GM23338 (cell line): ENCODE measurements at regions not wholly inside any gene's neighbourhood (a gene's known extent, or its start where the extent isn't known, plus 50 kb on each side); places are given as distances from the start of the nearest gene placed in this dataset.

Experiments used
- ATAC-seq: fragments of 200-7000 bp; cut with Tn5 transposase; 3 replicates; pipeline ENCODE4 v1.9.1; 2020
- DNase-seq: peaks from one replicate; pipeline ENCODE4 v3.0.0-alpha.2; 2015; ENCODE audit warnings: low spot score
- H2AFZ ChIP-seq: fragments of 200-600 bp; sonication (generic); 2 replicates; pipeline ENCODE4 v1.8.0; 2016; ENCODE audit warnings: antibody characterized with exemption, mild to moderate bottlenecking, moderate library complexity
- H3F3A ChIP-seq: fragments of 200-600 bp; sonication (generic); replicated peaks from 2 replicates; pipeline ENCODE4 v1.8.0; 2017; ENCODE audit warnings: antibody characterized with exemption, mixed run types, low read depth
- H3K27ac ChIP-seq: fragments of 200-600 bp; sonication (generic); 2 replicates; pipeline ENCODE4 v1.6.1; 2016; ENCODE audit warnings: low read depth
- H3K27me3 ChIP-seq: fragments of 200-600 bp; sonication (generic); 2 replicates; pipeline ENCODE4 v1.8.0; 2016; ENCODE audit warnings: mild to moderate bottlenecking, mixed run types, moderate library complexity; ENCODE audit not compliant: insufficient read depth
- H3K36me3 ChIP-seq: fragments of 200-600 bp; sonication (generic); 2 replicates; pipeline ENCODE4 v1.8.0; 2016; ENCODE audit warnings: mild to moderate bottlenecking; ENCODE audit not compliant: insufficient read depth
- H3K4me1 ChIP-seq: fragments of 200-600 bp; sonication (generic); 2 replicates; pipeline ENCODE4 v1.8.0; 2016; ENCODE audit warnings: mild to moderate bottlenecking, moderate library complexity; ENCODE audit not compliant: insufficient read depth
- H3K4me2 ChIP-seq: fragments of 200-600 bp; sonication (generic); 2 replicates; pipeline ENCODE4 v1.7.1; 2017; ENCODE audit warnings: mixed run types
- H3K4me3 ChIP-seq: fragments of 200-600 bp; sonication (generic); 2 replicates; pipeline ENCODE4 v1.6.1; 2016; ENCODE audit warnings: mixed run types
- H3K79me2 ChIP-seq: fragments of 200-600 bp; sonication (generic); replicated peaks from 2 replicates; pipeline ENCODE4 v1.8.0; 2017; ENCODE audit warnings: mild to moderate bottlenecking; ENCODE audit not compliant: insufficient read depth
- H3K9me2 ChIP-seq: fragments of 200-600 bp; sonication (generic); 2 replicates; pipeline ENCODE4 v1.8.0; 2017; ENCODE audit not compliant: insufficient read depth
- H4K20me1 ChIP-seq: fragments of 200-600 bp; sonication (generic); replicated peaks from 2 replicates; pipeline ENCODE4 v1.8.0; 2017; ENCODE audit warnings: mild to moderate bottlenecking; ENCODE audit not compliant: insufficient read depth
- H3K27ac Mint-ChIP-seq: 2 replicates; pipeline ENCODE4 v1.8.0; 2020; ENCODE audit warnings: inconsistent platforms, mild to moderate bottlenecking, moderate library complexity, mixed read lengths
- H3K27me3 Mint-ChIP-seq: 3 replicates; pipeline ENCODE4 v1.8.0; 2022; ENCODE audit warnings: low read depth, mild to moderate bottlenecking, moderate library complexity, mixed read lengths, inconsistent platforms; ENCODE audit not compliant: insufficient read depth, poor library complexity
- H3K36me3 Mint-ChIP-seq: 3 replicates; pipeline ENCODE4 v1.8.0; 2021; ENCODE audit warnings: low read depth, mild to moderate bottlenecking, inconsistent platforms, moderate library complexity, mixed read lengths
- H3K4me1 Mint-ChIP-seq: 3 replicates; pipeline ENCODE4 v1.8.0; 2020; ENCODE audit warnings: mild to moderate bottlenecking, inconsistent platforms, mixed read lengths
- H3K4me3 Mint-ChIP-seq: 3 replicates; pipeline ENCODE4 v1.8.0; 2021; ENCODE audit warnings: moderate library complexity, mild to moderate bottlenecking, inconsistent platforms, mixed read lengths
- H3K9me3 Mint-ChIP-seq: 3 replicates; pipeline ENCODE4 v1.8.0; 2020; ENCODE audit warnings: moderate library complexity, mild to moderate bottlenecking, inconsistent platforms, mixed read lengths
- CREB1 ChIP-seq: fragments of 250-450 bp; sonication (Bioruptor Pico); IDR thresholded peaks from 2 replicates; pipeline ENCODE4 v1.5.0; 2020; ENCODE audit warnings: low read depth, mild to moderate bottlenecking, moderate library complexity
- EZH2 ChIP-seq: fragments of 200-600 bp; sonication (generic); IDR thresholded peaks from one replicate; pipeline ENCODE4 v1.8.0; 2017; ENCODE audit warnings: antibody characterized with exemption, mild to moderate bottlenecking, low read depth; ENCODE audit not compliant: unreplicated experiment
- JUNB ChIP-seq: IDR thresholded peaks from one replicate; pipeline ENCODE4 v1.6.1; 2016; ENCODE audit warnings: antibody characterized with exemption; ENCODE audit not compliant: unreplicated experiment
- NANOG ChIP-seq: IDR thresholded peaks from 2 replicates; pipeline ENCODE4 v1.6.1; 2016; ENCODE audit warnings: antibody characterized with exemption, borderline replicate concordance
- POLR2AphosphoS5 ChIP-seq: IDR thresholded peaks from 2 replicates; pipeline ENCODE4 v1.6.1; 2016; ENCODE audit warnings: antibody characterized with exemption, low read depth
- STAT1 ChIP-seq: IDR thresholded peaks from one replicate; pipeline ENCODE4 v1.6.1; 2016; ENCODE audit warnings: antibody characterized with exemption; ENCODE audit not compliant: unreplicated experiment
- ZNF331 ChIP-seq: fragments of 250-450 bp; sonication (Bioruptor Pico); IDR thresholded peaks from 2 replicates; pipeline ENCODE4 v1.5.0; 2020; ENCODE audit warnings: low read depth, mild to moderate bottlenecking, moderate library complexity
- TF ChIP-seq, protein P1 (sequence below), 2 experiments: fragments of 200-600 bp in 1 of 2; sonication (generic) in 1 of 2; conservative IDR thresholded peaks; 2 replicates each; pipeline versions ENCODE4 v1.5.1 to v1.6.1; 2016 to 2017; ENCODE audit warnings: antibody characterized with exemption in 2 of 2, low read depth in 2 of 2, mild to moderate bottlenecking in 2 of 2, moderate library complexity in 1 of 2
- TF ChIP-seq, protein P2 (sequence below): fragments of 250-450 bp; sonication (Bioruptor Pico); IDR thresholded peaks from 2 replicates; pipeline ENCODE4 v1.5.0; 2020; ENCODE audit warnings: mild to moderate bottlenecking, moderate library complexity
- TF ChIP-seq, protein P3 (sequence below): IDR thresholded peaks from 2 replicates; pipeline ENCODE4 v1.6.1; 2016; ENCODE audit warnings: antibody characterized with exemption

DNA sequence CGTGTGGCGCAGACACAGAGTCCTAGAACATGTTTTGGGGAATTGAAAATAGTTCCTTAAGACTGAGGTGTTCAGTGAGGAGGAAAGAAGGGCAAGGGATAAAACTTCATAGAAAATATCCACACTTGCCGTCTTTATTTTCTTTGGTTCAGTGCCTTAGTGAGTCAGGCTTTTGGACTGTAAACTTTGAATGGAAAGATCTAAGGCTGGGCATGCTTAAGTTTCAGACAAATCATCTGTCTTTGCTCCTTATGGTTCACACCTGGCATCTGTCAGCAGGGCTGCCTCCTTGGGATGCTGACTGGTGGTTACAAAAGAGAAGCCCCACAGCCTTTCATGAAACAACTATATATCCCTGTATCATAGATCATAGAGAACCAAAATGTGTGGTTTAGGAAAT is 136.3 kb upstream of the PRICKLE1 start:
- no peaks in the 10 kb centered on the region for H3K4me1 Mint-ChIP-seq
- Histone ChIP-seq H3K4me2 (no peak overlapping the region), H3K79me2 (no peaks in the 10 kb centered on the region), H2AFZ (no peak overlapping the region), H3K9me2 (0 out of 2 replicates have a peak, but pooled peaks cover 2% of the 10 kb centered on the region), H4K20me1 (no peaks in the 10 kb centered on the region), H3K27ac (no peak overlapping the region), H3K27me3 (no peaks in the 10 kb centered on the region), H3K4me3 (no peak overlapping the region), H3K36me3 (peaks cover 9% of the 10 kb centered on the region), H3K4me1 (no peaks in the 10 kb centered on the region), H3F3A (no peaks in the 10 kb centered on the region)
- H3K27me3 Mint-ChIP-seq, result no peaks in the 10 kb centered on the region
- no peak for TF ChIP-seq CREB1 (CRISPR knock-in tag)
- TF ChIP-seq, protein P1, sequence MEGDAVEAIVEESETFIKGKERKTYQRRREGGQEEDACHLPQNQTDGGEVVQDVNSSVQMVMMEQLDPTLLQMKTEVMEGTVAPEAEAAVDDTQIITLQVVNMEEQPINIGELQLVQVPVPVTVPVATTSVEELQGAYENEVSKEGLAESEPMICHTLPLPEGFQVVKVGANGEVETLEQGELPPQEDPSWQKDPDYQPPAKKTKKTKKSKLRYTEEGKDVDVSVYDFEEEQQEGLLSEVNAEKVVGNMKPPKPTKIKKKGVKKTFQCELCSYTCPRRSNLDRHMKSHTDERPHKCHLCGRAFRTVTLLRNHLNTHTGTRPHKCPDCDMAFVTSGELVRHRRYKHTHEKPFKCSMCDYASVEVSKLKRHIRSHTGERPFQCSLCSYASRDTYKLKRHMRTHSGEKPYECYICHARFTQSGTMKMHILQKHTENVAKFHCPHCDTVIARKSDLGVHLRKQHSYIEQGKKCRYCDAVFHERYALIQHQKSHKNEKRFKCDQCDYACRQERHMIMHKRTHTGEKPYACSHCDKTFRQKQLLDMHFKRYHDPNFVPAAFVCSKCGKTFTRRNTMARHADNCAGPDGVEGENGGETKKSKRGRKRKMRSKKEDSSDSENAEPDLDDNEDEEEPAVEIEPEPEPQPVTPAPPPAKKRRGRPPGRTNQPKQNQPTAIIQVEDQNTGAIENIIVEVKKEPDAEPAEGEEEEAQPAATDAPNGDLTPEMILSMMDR (conservative IDR thresholded peaks at IDR 0.05; ENCODE audit: low read depth in 2 of 2), result no peak
- TF ChIP-seq JUNB, result no peak
- no peak overlapping the region for H3K4me3 Mint-ChIP-seq
- H3K36me3 Mint-ChIP-seq, result peaks cover 8% of the 10 kb centered on the region; the same call in 2 of the 3 replicates
- H3K27ac Mint-ChIP-seq, result no peak overlapping the region
- DNase-seq, result no peak
- H3K9me3 Mint-ChIP-seq, result peaks cover 4% of the 10 kb centered on the region; the same call in 2 of the 3 replicates
- no peak for ATAC-seq

DNA sequence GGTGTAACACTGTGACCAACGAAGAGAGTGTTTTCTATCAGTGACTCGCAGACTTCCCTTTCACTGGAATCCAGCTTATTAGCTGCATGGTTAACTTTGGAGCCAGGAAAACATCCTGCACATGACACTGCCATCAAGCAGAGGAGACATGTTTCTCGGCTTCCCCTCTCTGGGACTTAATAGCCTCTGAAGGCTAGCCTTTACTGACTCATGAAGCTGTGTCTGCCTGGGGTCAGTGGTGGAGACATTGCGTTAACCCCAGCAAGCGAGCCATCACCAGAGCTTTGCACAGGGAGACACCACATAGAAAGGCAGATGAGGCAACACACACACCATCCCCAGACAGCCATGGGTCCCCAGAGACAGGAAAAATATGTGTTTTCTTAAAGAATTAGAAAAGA is 126.9 kb upstream of the PRICKLE1 start:
- no peaks in the 10 kb centered on the region for H3K79me2 ChIP-seq
- peaks cover 20% of the 10 kb centered on the region for H3K9me2 ChIP-seq
- no peak overlapping the region for H3K27ac ChIP-seq
- TF ChIP-seq, protein P2, sequence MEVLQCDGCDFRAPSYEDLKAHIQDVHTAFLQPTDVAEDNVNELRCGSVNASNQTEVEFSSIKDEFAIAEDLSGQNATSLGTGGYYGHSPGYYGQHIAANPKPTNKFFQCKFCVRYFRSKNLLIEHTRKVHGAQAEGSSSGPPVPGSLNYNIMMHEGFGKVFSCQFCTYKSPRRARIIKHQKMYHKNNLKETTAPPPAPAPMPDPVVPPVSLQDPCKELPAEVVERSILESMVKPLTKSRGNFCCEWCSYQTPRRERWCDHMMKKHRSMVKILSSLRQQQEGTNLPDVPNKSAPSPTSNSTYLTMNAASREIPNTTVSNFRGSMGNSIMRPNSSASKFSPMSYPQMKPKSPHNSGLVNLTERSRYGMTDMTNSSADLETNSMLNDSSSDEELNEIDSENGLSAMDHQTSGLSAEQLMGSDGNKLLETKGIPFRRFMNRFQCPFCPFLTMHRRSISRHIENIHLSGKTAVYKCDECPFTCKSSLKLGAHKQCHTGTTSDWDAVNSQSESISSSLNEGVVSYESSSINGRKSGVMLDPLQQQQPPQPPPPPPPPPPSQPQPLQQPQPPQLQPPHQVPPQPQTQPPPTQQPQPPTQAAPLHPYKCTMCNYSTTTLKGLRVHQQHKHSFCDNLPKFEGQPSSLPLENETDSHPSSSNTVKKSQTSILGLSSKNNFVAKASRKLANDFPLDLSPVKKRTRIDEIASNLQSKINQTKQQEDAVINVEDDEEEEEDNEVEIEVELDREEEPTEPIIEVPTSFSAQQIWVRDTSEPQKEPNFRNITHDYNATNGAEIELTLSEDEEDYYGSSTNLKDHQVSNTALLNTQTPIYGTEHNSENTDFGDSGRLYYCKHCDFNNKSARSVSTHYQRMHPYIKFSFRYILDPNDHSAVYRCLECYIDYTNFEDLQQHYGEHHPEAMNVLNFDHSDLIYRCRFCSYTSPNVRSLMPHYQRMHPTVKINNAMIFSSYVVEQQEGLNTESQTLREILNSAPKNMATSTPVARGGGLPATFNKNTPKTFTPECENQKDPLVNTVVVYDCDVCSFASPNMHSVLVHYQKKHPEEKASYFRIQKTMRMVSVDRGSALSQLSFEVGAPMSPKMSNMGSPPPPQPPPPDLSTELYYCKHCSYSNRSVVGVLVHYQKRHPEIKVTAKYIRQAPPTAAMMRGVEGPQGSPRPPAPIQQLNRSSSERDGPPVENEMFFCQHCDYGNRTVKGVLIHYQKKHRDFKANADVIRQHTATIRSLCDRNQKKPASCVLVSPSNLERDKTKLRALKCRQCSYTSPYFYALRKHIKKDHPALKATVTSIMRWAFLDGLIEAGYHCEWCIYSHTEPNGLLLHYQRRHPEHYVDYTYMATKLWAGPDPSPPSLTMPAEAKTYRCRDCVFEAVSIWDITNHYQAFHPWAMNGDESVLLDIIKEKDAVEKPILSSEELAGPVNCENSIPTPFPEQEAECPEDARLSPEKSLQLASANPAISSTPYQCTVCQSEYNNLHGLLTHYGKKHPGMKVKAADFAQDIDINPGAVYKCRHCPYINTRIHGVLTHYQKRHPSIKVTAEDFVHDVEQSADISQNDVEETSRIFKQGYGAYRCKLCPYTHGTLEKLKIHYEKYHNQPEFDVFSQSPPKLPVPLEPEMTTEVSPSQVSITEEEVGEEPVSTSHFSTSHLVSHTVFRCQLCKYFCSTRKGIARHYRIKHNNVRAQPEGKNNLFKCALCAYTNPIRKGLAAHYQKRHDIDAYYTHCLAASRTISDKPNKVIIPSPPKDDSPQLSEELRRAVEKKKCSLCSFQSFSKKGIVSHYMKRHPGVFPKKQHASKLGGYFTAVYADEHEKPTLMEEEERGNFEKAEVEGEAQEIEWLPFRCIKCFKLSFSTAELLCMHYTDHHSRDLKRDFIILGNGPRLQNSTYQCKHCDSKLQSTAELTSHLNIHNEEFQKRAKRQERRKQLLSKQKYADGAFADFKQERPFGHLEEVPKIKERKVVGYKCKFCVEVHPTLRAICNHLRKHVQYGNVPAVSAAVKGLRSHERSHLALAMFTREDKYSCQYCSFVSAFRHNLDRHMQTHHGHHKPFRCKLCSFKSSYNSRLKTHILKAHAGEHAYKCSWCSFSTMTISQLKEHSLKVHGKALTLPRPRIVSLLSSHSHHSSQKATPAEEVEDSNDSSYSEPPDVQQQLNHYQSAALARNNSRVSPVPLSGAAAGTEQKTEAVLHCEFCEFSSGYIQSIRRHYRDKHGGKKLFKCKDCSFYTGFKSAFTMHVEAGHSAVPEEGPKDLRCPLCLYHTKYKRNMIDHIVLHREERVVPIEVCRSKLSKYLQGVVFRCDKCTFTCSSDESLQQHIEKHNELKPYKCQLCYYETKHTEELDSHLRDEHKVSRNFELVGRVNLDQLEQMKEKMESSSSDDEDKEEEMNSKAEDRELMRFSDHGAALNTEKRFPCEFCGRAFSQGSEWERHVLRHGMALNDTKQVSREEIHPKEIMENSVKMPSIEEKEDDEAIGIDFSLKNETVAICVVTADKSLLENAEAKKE (CRISPR knock-in tag), result no peak
- TF ChIP-seq EZH2 (no peak), POLR2AphosphoS5 (no peak), ZNF331 (CRISPR knock-in tag) (no peak), STAT1 (no peak), NANOG (no peak), CREB1 (CRISPR knock-in tag) (no peak)
- TF ChIP-seq, protein P3, sequence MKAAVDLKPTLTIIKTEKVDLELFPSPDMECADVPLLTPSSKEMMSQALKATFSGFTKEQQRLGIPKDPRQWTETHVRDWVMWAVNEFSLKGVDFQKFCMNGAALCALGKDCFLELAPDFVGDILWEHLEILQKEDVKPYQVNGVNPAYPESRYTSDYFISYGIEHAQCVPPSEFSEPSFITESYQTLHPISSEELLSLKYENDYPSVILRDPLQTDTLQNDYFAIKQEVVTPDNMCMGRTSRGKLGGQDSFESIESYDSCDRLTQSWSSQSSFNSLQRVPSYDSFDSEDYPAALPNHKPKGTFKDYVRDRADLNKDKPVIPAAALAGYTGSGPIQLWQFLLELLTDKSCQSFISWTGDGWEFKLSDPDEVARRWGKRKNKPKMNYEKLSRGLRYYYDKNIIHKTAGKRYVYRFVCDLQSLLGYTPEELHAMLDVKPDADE, result no peak
- no peak overlapping the region for H3K4me3 Mint-ChIP-seq
- H3K4me1 ChIP-seq, result no peaks in the 10 kb centered on the region
- no peaks in the 10 kb centered on the region for H3K4me1 Mint-ChIP-seq
- no peaks in the 10 kb centered on the region for H4K20me1 ChIP-seq
- H3K4me3 ChIP-seq, result no peak overlapping the region
- no peak for DNase-seq
- H3K27me3 Mint-ChIP-seq, result peaks cover 2% of the 10 kb centered on the region
- peaks cover 7% of the 10 kb centered on the region for H3K36me3 Mint-ChIP-seq
- ATAC-seq, result no peak
- no peak overlapping the region for H3K4me2 ChIP-seq
- no peak overlapping the region for H2AFZ ChIP-seq
- no peaks in the 10 kb centered on the region for H3F3A ChIP-seq
- no peaks in the 10 kb centered on the region for H3K27me3 ChIP-seq
- no peak overlapping the region for H3K27ac Mint-ChIP-seq
- H3K36me3 ChIP-seq, result no peaks in the 10 kb centered on the region
- peaks cover 16% of the 10 kb centered on the region for H3K9me3 Mint-ChIP-seq
